SH-SY5Y (cell line): ENCODE measurements at regions not wholly inside any gene's neighbourhood (a gene's known extent, or its start where the extent isn't known, plus 50 kb on each side); places are given as distances from the start of the nearest gene placed in this dataset.

Experiments used
- GATA2 ChIP-seq: IDR thresholded peaks from 2 replicates; pipeline ENCODE4 v1.6.1; 2011; ENCODE audit warnings: mild to moderate bottlenecking, low read depth, low read length
- GATA3 ChIP-seq: IDR thresholded peaks from 2 replicates; pipeline ENCODE4 v1.6.1; 2011; ENCODE audit warnings: low read depth, mild to moderate bottlenecking, low read length, moderate library complexity

DNA sequence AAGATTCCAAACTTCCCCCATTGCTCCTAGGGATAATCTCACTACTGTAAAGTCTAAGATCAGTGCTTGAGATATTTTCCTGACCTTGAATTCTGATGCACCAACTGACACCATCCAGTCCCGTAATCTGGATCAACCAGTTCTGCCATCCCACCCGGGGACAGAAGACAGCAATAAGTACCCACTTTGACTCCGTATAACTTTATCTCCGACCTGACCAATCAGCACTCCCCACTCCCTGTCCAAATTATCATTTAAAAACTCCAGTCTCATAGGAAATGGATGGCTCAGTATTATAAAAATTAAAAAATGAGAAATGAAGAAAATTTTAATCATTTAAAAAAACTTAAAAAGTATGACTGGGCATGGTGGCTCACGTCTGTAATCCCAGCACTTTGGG, 61.4 kb upstream of the ABCC4 start:
- TF ChIP-seq GATA3, result no peak
- TF ChIP-seq GATA2, result no peak
